Muscle layer of colon (tissue), 2 donors: ENCODE measurements at regions not wholly inside any gene's neighbourhood (a gene's known extent, or its start where the extent isn't known, plus 50 kb on each side); places are given as distances from the start of the nearest gene placed in this dataset.
"Not testable (repeated sequence)": the region's sequence is repeated elsewhere in the genome, so short reads cannot be mapped to it uniquely, and the experiment has no call there.

Source experiments
- H3K27ac ChIP-seq: one replicate; pipeline ENCODE4 v1.7.0; 2013; ENCODE audit warnings: low read depth, mild to moderate bottlenecking, low read length, moderate library complexity
- H3K27me3 ChIP-seq, 2 donors: one replicate each; pipeline ENCODE4 v1.7.0; 2013; ENCODE audit warnings: low read length in 2 of 2, mild to moderate bottlenecking in 2 of 2; ENCODE audit not compliant: insufficient read depth in 2 of 2, control insufficient read depth in 1 of 2
- H3K36me3 ChIP-seq: one replicate; pipeline ENCODE4 v1.7.0; 2013; ENCODE audit warnings: mild to moderate bottlenecking, low read length; ENCODE audit not compliant: insufficient read depth
- H3K4me1 ChIP-seq: one replicate; pipeline ENCODE4 v1.7.0; 2013; ENCODE audit warnings: mild to moderate bottlenecking, low read length; ENCODE audit not compliant: insufficient read depth
- H3K4me3 ChIP-seq, 2 donors: one replicate each; pipeline ENCODE4 v1.7.0; 2013; ENCODE audit warnings: low read length in 2 of 2, low read depth in 1 of 2, mild to moderate bottlenecking in 1 of 2, moderate library complexity in 1 of 2
- H3K9ac ChIP-seq: one replicate; pipeline ENCODE4 v1.7.0; 2013; ENCODE audit warnings: low read length
- H3K9me3 ChIP-seq: one replicate; pipeline ENCODE4 v1.7.0; 2013; ENCODE audit warnings: mild to moderate bottlenecking, low read length
- donor health status: abdominal sarcoma.
- donor health status: Adenocarcinoma of cecum.

DNA sequence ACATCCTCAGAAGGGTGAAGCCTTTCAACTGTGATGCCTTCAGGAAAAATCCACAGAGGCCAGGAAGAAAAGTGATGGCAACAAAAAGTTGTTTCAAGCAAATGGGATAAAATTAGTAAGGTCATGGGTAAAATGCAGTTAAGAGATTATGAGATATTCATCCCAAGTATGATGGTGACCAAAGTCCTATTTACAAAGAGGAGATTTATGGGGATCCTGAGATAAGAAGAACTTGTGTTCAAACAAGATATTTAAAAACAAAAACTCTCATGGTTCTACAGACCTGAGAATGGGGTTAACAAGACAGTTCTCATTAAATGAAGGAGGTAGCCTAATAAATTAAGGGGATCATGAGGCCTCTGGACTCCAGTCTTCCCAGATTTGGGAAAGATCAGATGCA lies 184.4 kb downstream of the FCRL5 start:
- Histone ChIP-seq H3K4me1 (no peaks in the 10 kb centered on the region), H3K27ac (no peak overlapping the region), H3K27me3 (no peaks in the 10 kb centered on the region), H3K4me3 (no peak overlapping the region), H3K36me3 (no peaks in the 10 kb centered on the region), H3K9ac (no peak overlapping the region), H3K9me3 (no peaks in the 10 kb centered on the region)

DNA sequence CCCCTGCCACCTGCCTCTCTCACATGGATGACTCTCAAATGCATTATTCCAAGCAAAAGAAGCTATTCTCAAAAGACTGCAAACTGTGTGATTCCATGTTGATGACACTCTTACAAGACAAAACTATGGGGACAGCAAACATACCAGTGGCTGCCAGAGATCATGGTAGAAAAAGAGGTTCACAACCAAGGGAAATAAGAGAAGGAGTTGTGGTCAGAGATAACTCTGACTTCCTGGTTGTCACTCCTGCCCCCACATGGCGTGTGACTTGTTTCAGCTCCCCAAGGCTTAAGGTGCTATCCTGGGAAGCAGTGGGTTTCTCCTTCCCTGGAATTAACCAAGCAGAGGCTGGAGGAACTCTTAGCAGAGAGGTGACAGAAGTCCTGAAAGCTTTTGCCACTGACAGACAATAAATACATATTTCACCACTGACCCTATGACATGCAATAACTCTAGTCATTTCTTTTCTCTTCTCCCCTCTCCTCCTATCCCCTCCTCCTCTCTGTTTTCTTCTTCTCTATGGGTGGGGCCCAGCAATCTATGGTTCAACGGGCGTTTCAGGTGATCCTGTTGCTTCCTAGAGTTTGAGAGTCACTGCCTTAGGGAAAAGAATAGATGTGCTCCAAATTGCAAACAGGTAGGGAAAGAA lies 185.1 kb downstream of the FCRL5 start:
- no peaks in the 10 kb centered on the region for H3K36me3 ChIP-seq
- no peak overlapping the region for H3K4me3 ChIP-seq
- H3K9ac ChIP-seq = no peak overlapping the region
- no peak overlapping the region for H3K27ac ChIP-seq
- H3K9me3 ChIP-seq = no peaks in the 10 kb centered on the region
- no peaks in the 10 kb centered on the region for H3K4me1 ChIP-seq
- no peaks in the 10 kb centered on the region for H3K27me3 ChIP-seq

DNA sequence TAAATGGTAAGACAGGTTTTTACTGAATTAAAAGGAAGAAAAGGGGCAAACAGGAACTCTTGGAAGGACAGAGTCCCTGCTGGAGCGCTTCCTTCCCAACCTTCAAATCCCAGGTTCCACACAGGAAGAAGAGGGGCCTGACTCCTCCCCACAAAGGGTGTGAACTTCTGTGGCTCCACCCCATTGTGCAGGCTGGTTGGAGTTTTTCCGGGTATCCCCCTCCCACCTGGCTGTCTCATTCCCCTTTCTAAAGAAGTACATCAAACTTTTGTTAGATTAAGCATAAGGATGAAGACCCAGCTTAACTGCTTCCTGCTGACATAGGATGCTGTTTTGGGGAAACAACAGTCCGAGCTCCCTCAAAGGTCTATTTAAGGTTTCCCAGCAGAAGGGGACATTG lies 187.7 kb downstream of the FCRL5 start:
- H3K27ac ChIP-seq = no peak overlapping the region
- no peaks in the 10 kb centered on the region for H3K36me3 ChIP-seq
- H3K9me3 ChIP-seq = no peaks in the 10 kb centered on the region
- no peaks in the 10 kb centered on the region for H3K4me1 ChIP-seq
- H3K27me3 ChIP-seq = no peaks in the 10 kb centered on the region
- no peak overlapping the region for H3K9ac ChIP-seq
- H3K4me3 ChIP-seq = no peak overlapping the region

DNA sequence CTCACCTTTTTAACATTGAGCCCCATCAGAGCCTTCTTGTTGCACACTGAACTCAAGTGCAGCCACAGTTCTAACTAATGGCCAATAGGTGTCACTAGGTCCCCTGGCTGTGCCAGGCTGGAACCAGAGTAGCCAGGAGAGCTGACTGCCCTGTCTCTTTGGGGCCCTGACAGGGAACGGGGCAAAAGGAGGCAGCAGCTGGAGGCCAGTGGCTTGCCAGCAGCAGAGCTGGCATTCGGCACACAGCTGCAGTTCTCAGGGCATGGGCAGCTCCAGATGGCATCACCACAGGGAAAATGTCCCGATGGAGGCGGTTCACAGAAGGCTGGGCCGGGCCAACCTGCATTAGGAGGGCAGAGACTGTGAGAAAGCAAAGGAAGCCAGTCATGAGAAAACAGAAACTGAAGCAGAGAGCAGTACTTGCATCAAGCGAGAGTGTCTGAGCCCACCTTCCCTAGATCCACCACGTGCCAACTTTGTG lies 188.6 kb downstream of the FCRL5 start:
- Histone ChIP-seq H3K27me3 (no peaks in the 10 kb centered on the region), H3K9ac (no peak overlapping the region), H3K9me3 (no peaks in the 10 kb centered on the region), H3K4me1 (no peaks in the 10 kb centered on the region), H3K36me3 (no peaks in the 10 kb centered on the region), H3K27ac (no peak overlapping the region), H3K4me3 (no peak overlapping the region)

DNA sequence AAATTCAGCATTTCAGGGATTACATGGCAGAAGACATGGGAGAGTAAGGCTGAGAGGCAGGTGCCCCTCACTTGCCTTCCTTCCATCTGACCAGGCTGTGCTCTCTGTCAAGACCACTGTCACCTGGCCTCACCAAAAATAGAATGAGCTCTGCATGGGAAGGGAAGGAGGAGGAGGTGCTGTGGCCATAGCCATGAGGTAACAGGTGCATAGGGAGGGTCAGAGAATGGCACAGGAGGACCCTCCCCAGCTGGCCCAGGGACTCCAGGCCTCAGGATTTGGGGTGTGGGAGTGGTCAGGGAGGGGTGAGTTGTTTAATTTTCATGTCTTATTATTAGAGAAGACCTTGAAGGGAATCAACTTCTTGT lies 192.3 kb downstream of the FCRL5 start:
- H3K4me1 ChIP-seq = no peaks in the 10 kb centered on the region
- no peaks in the 10 kb centered on the region for H3K27me3 ChIP-seq
- no peak overlapping the region for H3K27ac ChIP-seq
- no peaks in the 10 kb centered on the region for H3K36me3 ChIP-seq
- no peak overlapping the region for H3K9ac ChIP-seq
- H3K9me3 ChIP-seq = no peaks in the 10 kb centered on the region
- H3K4me3 ChIP-seq = no peak overlapping the region

DNA sequence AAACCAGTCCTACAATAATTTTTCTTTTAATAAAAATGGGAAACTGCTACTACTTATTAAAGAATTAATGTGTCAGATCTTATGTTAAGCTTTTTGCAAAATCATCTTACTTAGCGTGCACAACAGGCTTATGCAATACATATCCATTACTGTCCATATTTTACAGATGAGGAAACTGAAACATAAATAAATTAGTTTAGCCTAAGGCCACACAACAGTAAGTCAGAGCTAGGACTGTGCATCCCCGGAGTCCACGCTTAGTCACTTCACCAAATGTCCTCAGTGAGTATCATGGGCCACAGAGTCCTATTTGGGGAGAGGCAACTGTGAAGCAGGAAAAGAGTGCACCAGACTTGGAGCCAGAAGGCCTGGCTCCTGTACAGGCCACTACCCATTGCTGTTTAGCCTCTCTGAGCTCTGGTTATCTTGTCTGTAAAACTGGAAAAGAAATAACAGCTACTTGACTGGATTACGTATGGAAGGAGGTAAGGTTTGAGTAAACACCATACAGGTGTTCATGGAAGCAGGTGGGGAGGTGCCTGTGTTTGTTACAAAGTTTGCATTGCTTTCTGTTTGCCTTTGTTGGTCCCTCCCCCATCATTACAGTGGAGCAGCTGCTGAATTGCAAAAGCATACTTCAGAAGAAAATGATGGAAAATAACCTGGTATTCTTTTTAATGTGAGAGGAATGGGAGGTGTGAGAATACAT lies 192.8 kb downstream of the FCRL5 start:
- no peaks in the 10 kb centered on the region for H3K4me1 ChIP-seq
- no peak overlapping the region for H3K4me3 ChIP-seq
- no peaks in the 10 kb centered on the region for H3K27me3 ChIP-seq
- no peak overlapping the region for H3K9ac ChIP-seq
- no peaks in the 10 kb centered on the region for H3K9me3 ChIP-seq
- no peak overlapping the region for H3K27ac ChIP-seq
- no peaks in the 10 kb centered on the region for H3K36me3 ChIP-seq

DNA sequence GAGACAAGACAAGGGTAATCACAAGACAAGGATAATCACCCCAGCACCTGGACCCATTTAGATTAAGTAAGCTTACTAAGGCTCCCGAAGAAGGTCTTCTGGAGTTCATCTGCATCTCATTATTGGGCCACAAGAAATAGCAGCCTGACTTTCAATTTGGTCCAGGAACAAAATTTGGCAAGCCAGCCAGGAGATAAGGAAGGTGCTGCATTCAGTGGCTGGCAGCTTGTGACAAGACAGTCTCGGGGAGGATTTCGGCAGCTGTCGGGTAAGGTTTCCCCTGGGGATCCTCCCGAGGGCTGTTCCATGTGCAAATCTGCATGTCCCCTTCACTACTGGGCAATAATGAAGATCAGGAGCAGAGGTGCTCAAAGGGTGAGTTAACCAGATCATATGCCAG lies 195.2 kb downstream of the FCRL5 start:
- Histone ChIP-seq H3K4me1 (no peaks in the 10 kb centered on the region), H3K27me3 (no peaks in the 10 kb centered on the region), H3K4me3 (no peak overlapping the region), H3K9ac (no peak overlapping the region), H3K9me3 (no peaks in the 10 kb centered on the region), H3K27ac (no peak overlapping the region), H3K36me3 (no peaks in the 10 kb centered on the region)

DNA sequence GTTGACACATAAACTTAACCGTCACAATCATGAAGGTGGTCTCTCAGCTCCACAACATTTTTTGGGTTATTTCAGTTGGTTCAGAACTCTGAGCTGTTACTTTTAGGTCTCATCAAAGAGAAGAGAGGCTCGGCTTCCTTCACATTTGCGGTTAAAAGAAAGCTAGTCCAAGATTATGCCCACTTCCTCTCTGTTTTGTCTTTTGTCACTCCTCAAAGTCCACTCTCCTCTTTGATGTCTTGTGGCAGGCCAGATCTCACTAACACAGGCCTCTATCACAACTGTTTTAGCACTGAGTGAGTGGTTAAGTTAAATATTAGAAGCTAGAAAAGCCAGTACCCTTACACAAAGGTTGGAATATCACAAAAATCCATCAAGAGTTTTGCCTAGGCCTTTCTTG lies 195.7 kb downstream of the FCRL5 start:
- H3K4me3 ChIP-seq = no peak overlapping the region
- no peaks in the 10 kb centered on the region for H3K27me3 ChIP-seq
- no peaks in the 10 kb centered on the region for H3K36me3 ChIP-seq
- H3K9me3 ChIP-seq = no peaks in the 10 kb centered on the region
- H3K4me1 ChIP-seq = no peaks in the 10 kb centered on the region
- H3K27ac ChIP-seq = no peak overlapping the region
- no peak overlapping the region for H3K9ac ChIP-seq

DNA sequence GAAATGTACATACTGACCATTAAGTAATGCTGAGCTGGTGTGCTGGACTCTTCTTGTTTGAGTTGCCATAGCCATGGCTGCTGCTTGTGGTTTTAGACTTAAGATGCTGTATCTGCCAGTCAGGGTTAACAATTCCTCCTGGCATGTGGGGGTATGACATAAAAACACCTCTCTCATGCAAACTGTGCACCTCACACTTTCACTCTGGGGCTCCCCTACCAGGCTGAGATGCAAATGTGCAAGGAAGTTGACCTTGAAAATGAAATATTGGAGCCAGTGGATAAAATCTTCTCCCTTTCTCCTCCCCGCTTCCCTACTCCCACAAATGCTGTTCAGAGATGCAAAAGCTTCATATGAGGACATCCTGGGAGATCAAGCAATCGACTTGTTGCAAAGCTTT lies 198.8 kb downstream of the FCRL5 start:
- no peaks in the 10 kb centered on the region for H3K9me3 ChIP-seq
- no peaks in the 10 kb centered on the region for H3K4me1 ChIP-seq
- no peaks in the 10 kb centered on the region for H3K36me3 ChIP-seq
- no peak overlapping the region for H3K4me3 ChIP-seq
- H3K27ac ChIP-seq = no peak overlapping the region
- H3K9ac ChIP-seq = no peak overlapping the region
- H3K27me3 ChIP-seq = no peaks in the 10 kb centered on the region

DNA sequence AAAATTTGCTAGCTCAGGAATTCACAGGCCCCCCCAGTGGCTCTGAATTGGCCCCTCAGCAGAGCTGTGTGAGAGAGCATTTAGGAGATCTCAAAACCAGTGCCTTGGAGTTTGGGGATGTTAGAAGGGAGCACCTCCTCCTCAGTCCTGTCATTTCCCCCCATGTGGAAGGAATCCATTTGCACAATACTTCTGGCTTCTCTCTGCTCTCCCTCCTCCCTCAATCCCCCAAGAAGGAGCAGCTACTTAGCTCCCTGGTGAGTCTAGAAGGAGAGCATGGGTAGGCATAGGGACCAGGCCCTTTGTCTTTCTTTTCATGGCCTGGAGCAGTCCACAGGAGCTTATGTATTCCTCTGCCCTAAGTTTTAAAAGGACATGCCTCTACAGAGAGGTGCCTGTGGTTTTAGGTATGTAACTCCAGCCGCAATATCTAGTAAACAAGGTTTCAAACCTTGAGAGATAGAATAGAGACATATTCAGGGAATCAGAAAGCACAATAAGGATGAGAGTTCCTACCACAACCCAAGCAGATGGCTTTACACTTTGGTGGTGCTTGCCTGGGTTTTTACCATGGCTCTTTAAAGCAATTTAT lies 199.4 kb downstream of the FCRL5 start:
- H3K4me3 ChIP-seq = no peak overlapping the region
- no peak overlapping the region for H3K9ac ChIP-seq
- no peaks in the 10 kb centered on the region for H3K9me3 ChIP-seq
- H3K27me3 ChIP-seq = no peaks in the 10 kb centered on the region
- no peak overlapping the region for H3K27ac ChIP-seq
- no peaks in the 10 kb centered on the region for H3K36me3 ChIP-seq
- no peaks in the 10 kb centered on the region for H3K4me1 ChIP-seq

DNA sequence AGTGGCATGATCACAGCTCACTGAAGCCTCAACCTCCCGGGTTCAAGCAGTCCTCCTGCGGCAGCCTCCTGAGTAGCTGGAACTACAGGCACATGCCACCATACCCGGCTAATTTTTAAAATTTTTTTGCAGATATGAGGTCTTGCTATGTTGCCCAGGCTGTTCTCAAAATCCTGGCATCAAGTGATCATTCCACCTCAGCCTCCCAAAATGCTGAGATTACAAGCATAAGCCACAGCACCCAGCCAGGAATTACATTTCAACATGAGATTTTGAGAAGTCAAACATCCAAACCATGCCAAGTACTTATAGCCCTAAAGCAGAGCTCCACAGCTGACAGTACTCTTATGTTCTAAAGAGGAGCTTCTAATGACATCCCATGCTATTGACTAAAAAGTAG lies 200.1 kb downstream of the FCRL5 start:
- Histone ChIP-seq H3K36me3 (no peaks in the 10 kb centered on the region), H3K9me3 (no peaks in the 10 kb centered on the region), H3K27me3 (no peaks in the 10 kb centered on the region), H3K9ac (no peak overlapping the region), H3K27ac (no peak overlapping the region), H3K4me3 (no peak overlapping the region), H3K4me1 (no peaks in the 10 kb centered on the region)

DNA sequence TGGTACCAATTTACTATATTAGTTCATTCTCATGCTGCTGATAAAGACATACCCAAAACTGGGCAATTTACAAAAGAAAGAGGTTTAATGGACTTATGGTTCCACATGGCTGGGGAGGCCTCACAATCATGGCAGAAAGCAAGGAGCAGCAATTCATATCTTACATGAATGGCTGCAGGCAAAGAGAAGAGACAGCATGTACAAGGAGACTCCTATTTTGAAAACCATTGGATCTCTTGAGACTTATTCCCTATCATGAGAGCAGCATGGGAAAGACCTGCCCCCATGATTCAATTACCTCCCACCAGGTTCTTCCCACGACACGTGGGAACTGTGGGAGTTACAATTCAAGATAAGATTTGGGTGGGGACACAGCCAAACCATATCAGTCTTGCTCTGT lies 200.5 kb downstream of the FCRL5 start:
- H3K27ac ChIP-seq, H3K4me3 ChIP-seq, H3K9ac ChIP-seq, H3K9me3 ChIP-seq, H3K36me3 ChIP-seq, H3K27me3 ChIP-seq, H3K4me1 ChIP-seq: not testable (repeated sequence)
